Nephron progenitor cell (in vitro differentiated cells): ENCODE measurements at regions not wholly inside any gene's neighbourhood (a gene's known extent, or its start where the extent isn't known, plus 50 kb on each side); places are given as distances from the start of the nearest gene placed in this dataset.

Experiments
- DNase-seq: peaks from one replicate; pipeline ENCODE4 v3.0.0; 2021
- H3K27ac Mint-ChIP-seq: 2 replicates; pipeline ENCODE4 v1.8.0; 2021; ENCODE audit warnings: mild to moderate bottlenecking, moderate library complexity, mixed read lengths
- H3K27me3 Mint-ChIP-seq: 2 replicates; pipeline ENCODE4 v1.8.0; 2021; ENCODE audit warnings: mild to moderate bottlenecking, low read depth, mixed read lengths; ENCODE audit not compliant: poor library complexity
- H3K36me3 Mint-ChIP-seq: 2 replicates; pipeline ENCODE4 v1.8.0; 2021; ENCODE audit warnings: low read depth, mixed read lengths
- H3K4me1 Mint-ChIP-seq: 2 replicates; pipeline ENCODE4 v1.8.0; 2021; ENCODE audit warnings: mixed read lengths
- H3K4me3 Mint-ChIP-seq: 2 replicates; pipeline ENCODE4 v1.8.0; 2021; ENCODE audit warnings: mild to moderate bottlenecking, moderate library complexity, mixed read lengths
- H3K9me3 Mint-ChIP-seq: 2 replicates; pipeline ENCODE4 v1.8.0; 2021; ENCODE audit warnings: mild to moderate bottlenecking, moderate library complexity, mixed read lengths
- CTCF ChIP-seq: fragments of 200-600 bp; sonication (generic); IDR thresholded peaks from 2 replicates; pipeline ENCODE4 v1.5.0; 2021; ENCODE audit warnings: antibody characterized with exemption

GRCh38 chr21:39124681-39125251, 58.5 kb downstream of the PSMG1 start:
- DNase-seq, result no peak
- H3K9me3 Mint-ChIP-seq, result peaks cover 20% of the 10 kb centered on the region
- peaks cover 6% of the 10 kb centered on the region for H3K36me3 Mint-ChIP-seq
- no peak overlapping the region for H3K4me3 Mint-ChIP-seq
- peaks cover 6% of the 10 kb centered on the region for H3K27me3 Mint-ChIP-seq
- no peak for TF ChIP-seq CTCF
- peaks cover 21% of the 10 kb centered on the region for H3K4me1 Mint-ChIP-seq
- H3K27ac Mint-ChIP-seq, result no peak overlapping the region

GRCh38 chr21:39123375-39123774, 59.9 kb downstream of the PSMG1 start:
- no peak overlapping the region for H3K27ac Mint-ChIP-seq
- H3K4me3 Mint-ChIP-seq, result no peak overlapping the region
- DNase-seq, result no peak
- H3K4me1 Mint-ChIP-seq, result peaks cover 31% of the 10 kb centered on the region
- peaks cover 6% of the 10 kb centered on the region for H3K36me3 Mint-ChIP-seq
- peaks cover 6% of the 10 kb centered on the region for H3K27me3 Mint-ChIP-seq
- TF ChIP-seq CTCF, result no peak
- peaks cover 20% of the 10 kb centered on the region for H3K9me3 Mint-ChIP-seq

GRCh38 chr21:39121600-39122355, 61.5 kb downstream of the PSMG1 start:
- Mint-ChIP-seq H3K36me3 (peaks cover 6% of the 10 kb centered on the region), H3K27me3 (peaks cover 11% of the 10 kb centered on the region), H3K4me1 (peaks cover 31% of the 10 kb centered on the region), H3K4me3 (no peak overlapping the region), H3K27ac (no peak overlapping the region), H3K9me3 (peaks cover 20% of the 10 kb centered on the region)
- no peak for DNase-seq
- TF ChIP-seq CTCF, result no peak

GRCh38 chr21:39120876-39121599, 62.2 kb downstream of the PSMG1 start:
- peaks cover 6% of the 10 kb centered on the region for H3K36me3 Mint-ChIP-seq
- peaks cover 24% of the 10 kb centered on the region for H3K9me3 Mint-ChIP-seq
- peak; percentile 26 for DNase-seq
- peaks cover 30% of the 10 kb centered on the region for H3K4me1 Mint-ChIP-seq
- H3K4me3 Mint-ChIP-seq, result no peak overlapping the region
- H3K27me3 Mint-ChIP-seq, result peaks cover 9% of the 10 kb centered on the region
- TF ChIP-seq CTCF, result peak; percentile 19
- no peak overlapping the region for H3K27ac Mint-ChIP-seq

- no peak for DNase-seq
- TF ChIP-seq CTCF, result no peak
- peaks cover 37% of the 10 kb centered on the region for H3K4me1 Mint-ChIP-seq
- H3K9me3 Mint-ChIP-seq, result peaks cover 24% of the 10 kb centered on the region
- peaks cover 6% of the 10 kb centered on the region for H3K36me3 Mint-ChIP-seq
- no peak overlapping the region for H3K4me3 Mint-ChIP-seq
- peak overlapping the region; percentile 8 for H3K27ac Mint-ChIP-seq
- H3K27me3 Mint-ChIP-seq, result peaks cover 10% of the 10 kb centered on the region
These were observed 63.4 kb downstream of the PSMG1 start for GRCh38 chr21:39119891-39120290.
